KOPT-K1 (cell line): ENCODE measurements at regions not wholly inside any gene's neighbourhood (a gene's known extent, or its start where the extent isn't known, plus 50 kb on each side); places are given as distances from the start of the nearest gene placed in this dataset.

Experiments used
- H3K27ac ChIP-seq: fragments of 200-600 bp; sonication (generic); 2 replicates; pipeline ENCODE4 v1.5.1; 2016; ENCODE audit warnings: antibody characterized with exemption, mild to moderate bottlenecking, low read depth, low read length; ENCODE audit not compliant: poor library complexity, severe bottlenecking
- H3K36me3 ChIP-seq: fragments of 200-600 bp; sonication (generic); 2 replicates; pipeline ENCODE4 v1.5.1; 2017; ENCODE audit warnings: antibody characterized with exemption, mild to moderate bottlenecking, low read length, moderate library complexity; ENCODE audit not compliant: insufficient read depth
- H3K9me3 ChIP-seq: fragments of 200-600 bp; sonication (generic); 2 replicates; pipeline ENCODE4 v1.5.1; 2017; ENCODE audit warnings: antibody characterized with exemption, low read length, mild to moderate bottlenecking; ENCODE audit not compliant: insufficient read depth, poor library complexity, severe bottlenecking

GRCh38 chr11:128246810-128247594 is 340.4 kb downstream of the ETS1 start:
- Histone ChIP-seq H3K27ac (no peak overlapping the region), H3K36me3 (no peaks in the 10 kb centered on the region), H3K9me3 (no peaks in the 10 kb centered on the region)

DNA sequence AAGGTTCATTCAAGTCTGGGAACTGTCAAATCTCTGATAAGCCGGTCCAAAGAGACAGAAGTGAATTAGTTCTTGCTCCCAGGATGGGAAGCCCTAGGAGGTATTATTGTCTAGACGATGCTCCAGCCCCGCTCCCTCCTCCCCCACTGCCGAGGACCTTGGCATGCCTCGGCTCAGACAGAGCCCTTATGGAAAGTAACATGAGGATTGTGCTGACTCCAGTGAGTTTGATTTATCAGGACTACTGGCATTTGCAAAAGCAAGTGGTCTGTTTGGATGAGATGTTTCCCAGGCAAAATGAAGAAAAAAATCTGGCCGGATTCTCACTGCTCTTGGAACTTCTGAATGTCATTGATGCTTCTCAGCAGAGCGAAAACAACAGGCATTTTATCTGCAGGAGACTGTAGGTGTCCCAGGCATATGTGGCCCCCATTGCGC is 341.0 kb downstream of the ETS1 start:
- Histone ChIP-seq H3K9me3 (no peaks in the 10 kb centered on the region), H3K36me3 (no peaks in the 10 kb centered on the region), H3K27ac (no peak overlapping the region)

GRCh38 chr11:128244871-128245270 is 342.5 kb downstream of the ETS1 start:
- no peak overlapping the region for H3K27ac ChIP-seq
- no peaks in the 10 kb centered on the region for H3K9me3 ChIP-seq
- no peaks in the 10 kb centered on the region for H3K36me3 ChIP-seq

GRCh38 chr11:128242451-128242850 is 344.9 kb downstream of the ETS1 start:
- Histone ChIP-seq H3K27ac (no peak overlapping the region), H3K9me3 (no peaks in the 10 kb centered on the region)

GRCh38 chr11:128240546-128240945 is 346.8 kb downstream of the ETS1 start:
- Histone ChIP-seq H3K36me3 (no peaks in the 10 kb centered on the region), H3K9me3 (no peaks in the 10 kb centered on the region), H3K27ac (no peak overlapping the region)

More at GRCh38 chr11:128242451-128242850, 344.9 kb downstream of the ETS1 start:
- no peaks in the 10 kb centered on the region for H3K36me3 ChIP-seq

- no peaks in the 10 kb centered on the region for H3K9me3 ChIP-seq
Measured at GRCh38 chr11:128239306-128239705, 348.1 kb downstream of the ETS1 start.

DNA sequence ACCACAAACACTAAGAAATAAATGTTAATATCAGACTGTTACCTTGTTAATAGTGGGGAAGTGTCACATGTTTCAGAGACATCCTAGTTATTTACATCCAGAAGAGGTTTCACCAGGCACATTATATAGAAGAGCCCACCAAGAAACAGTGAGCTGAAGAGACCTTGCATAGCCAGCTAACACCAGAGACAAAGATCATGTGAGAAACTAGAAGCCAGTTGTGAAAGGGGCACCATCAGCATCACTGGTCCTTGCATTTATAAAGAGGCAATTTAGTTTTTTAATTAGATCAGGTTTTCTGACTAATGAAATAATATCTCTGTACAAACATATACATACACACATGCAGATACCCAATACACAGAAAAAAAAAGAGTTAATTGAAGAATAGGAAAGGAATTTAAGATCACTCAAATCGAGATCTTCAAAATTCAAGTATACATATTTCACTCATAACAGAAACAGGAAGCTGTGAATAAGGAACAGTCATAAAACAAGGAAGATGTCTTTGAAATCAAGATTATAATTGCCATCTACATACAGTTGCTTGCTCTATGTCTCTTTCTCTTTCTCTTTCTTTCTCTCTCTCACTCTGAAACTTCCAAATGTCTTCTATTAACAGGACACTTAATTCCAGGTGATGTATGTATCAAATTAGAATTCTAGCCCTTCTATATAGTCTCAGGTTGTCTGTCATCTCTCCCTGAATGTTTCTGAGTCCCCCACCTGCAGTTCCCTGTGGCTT is 348.7 kb downstream of the ETS1 start:
- Histone ChIP-seq H3K9me3 (no peaks in the 10 kb centered on the region), H3K36me3 (no peaks in the 10 kb centered on the region), H3K27ac (no peak overlapping the region)

More at GRCh38 chr11:128239306-128239705, 348.1 kb downstream of the ETS1 start:
- H3K36me3 ChIP-seq = no peaks in the 10 kb centered on the region
- no peak overlapping the region for H3K27ac ChIP-seq

- H3K36me3 ChIP-seq = no peaks in the 10 kb centered on the region
- H3K27ac ChIP-seq = no peak overlapping the region
- H3K9me3 ChIP-seq = no peaks in the 10 kb centered on the region
Measured at GRCh38 chr11:128236506-128237498, 350.6 kb downstream of the ETS1 start.

DNA sequence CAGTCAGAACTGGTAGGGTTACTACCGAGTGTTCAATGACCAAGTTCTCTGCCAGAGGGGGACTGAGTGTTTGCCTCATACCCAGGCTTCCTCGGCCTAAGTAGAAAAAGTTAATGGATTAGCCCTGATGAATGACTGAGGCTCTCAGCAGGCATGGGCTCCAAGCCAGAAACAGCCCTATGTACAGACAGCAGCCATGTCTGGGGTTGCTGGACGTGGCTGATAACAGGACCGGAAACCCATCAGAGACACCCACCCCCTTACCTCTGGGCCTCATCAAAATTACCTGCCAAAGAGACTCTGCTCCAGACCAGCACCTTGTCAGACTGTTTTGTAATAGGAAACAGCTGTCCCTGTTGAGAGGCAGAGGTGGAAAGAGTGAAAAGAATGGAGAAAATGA is 351.4 kb downstream of the ETS1 start:
- H3K27ac ChIP-seq = no peak overlapping the region
- no peaks in the 10 kb centered on the region for H3K9me3 ChIP-seq
- no peaks in the 10 kb centered on the region for H3K36me3 ChIP-seq

DNA sequence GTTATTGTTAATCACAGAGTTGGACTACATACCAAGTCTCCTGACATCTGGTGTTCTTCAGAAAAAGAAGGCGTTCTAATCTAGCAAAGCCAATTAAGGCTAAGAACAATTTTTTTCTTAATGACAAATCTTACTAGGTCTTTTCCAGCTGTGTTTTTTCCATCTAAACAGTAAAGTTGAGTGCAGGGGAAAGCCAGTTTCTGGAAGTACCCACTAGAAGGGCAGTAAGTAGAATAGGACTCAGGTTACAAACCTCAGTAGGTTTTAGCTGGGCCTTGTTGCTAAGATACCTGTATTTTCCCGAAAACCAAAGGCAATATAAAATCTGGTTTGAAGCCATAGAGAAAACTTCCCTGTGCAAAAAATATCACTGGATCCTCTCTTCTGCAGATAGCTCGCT is 351.9 kb downstream of the ETS1 start:
- Histone ChIP-seq H3K36me3 (no peaks in the 10 kb centered on the region), H3K9me3 (no peaks in the 10 kb centered on the region), H3K27ac (no peak overlapping the region)

- Histone ChIP-seq H3K36me3 (no peaks in the 10 kb centered on the region), H3K27ac (no peak overlapping the region), H3K9me3 (no peaks in the 10 kb centered on the region)
Measured at GRCh38 chr11:128234143-128234542, 353.2 kb downstream of the ETS1 start.

- Histone ChIP-seq H3K9me3 (no peaks in the 10 kb centered on the region), H3K27ac (no peak overlapping the region), H3K36me3 (no peaks in the 10 kb centered on the region)
Measured at GRCh38 chr11:128232588-128232987, 354.8 kb downstream of the ETS1 start.

- H3K36me3 ChIP-seq = no peaks in the 10 kb centered on the region
- no peak overlapping the region for H3K27ac ChIP-seq
- no peaks in the 10 kb centered on the region for H3K9me3 ChIP-seq
Measured at GRCh38 chr11:128231845-128232410, 355.4 kb downstream of the ETS1 start.

GRCh38 chr11:128227466-128227865 is 359.9 kb downstream of the ETS1 start:
- Histone ChIP-seq H3K36me3 (no peaks in the 10 kb centered on the region), H3K27ac (no peak overlapping the region), H3K9me3 (no peaks in the 10 kb centered on the region)
